BE2C (cell line): ENCODE measurements at regions not wholly inside any gene's neighbourhood (a gene's known extent, or its start where the extent isn't known, plus 50 kb on each side); places are given as distances from the start of the nearest gene placed in this dataset.

ENCODE experiments used
- DNase-seq: peaks from one replicate; pipeline ENCODE4 v3.0.0-alpha.2; 2020
- H3K27me3 ChIP-seq: fragments of 250-450 bp; sonication (Bioruptor Pico); 2 replicates; pipeline ENCODE4 v1.5.1; 2020; ENCODE audit warnings: mild to moderate bottlenecking
- H3K36me3 ChIP-seq: fragments of 250-450 bp; sonication (Bioruptor Pico); 2 replicates; pipeline ENCODE4 v1.5.1; 2020; ENCODE audit warnings: mild to moderate bottlenecking
- H3K4me1 ChIP-seq: fragments of 250-450 bp; sonication (Bioruptor Pico); 2 replicates; pipeline ENCODE4 v1.5.1; 2020
- H3K4me3 ChIP-seq: 2 replicates; pipeline ENCODE4 v1.5.1; 2011; ENCODE audit warnings: low read depth, low read length
- H3K9me3 ChIP-seq: fragments of 250-450 bp; sonication (Bioruptor Pico); 2 replicates; pipeline ENCODE4 v1.5.1; 2020
- CTCF ChIP-seq: IDR thresholded peaks from 2 replicates; pipeline ENCODE4 v1.5.1; 2012; ENCODE audit warnings: mild to moderate bottlenecking, low read depth, low read length

- Histone ChIP-seq H3K9me3 (no peaks in the 10 kb centered on the region), H3K4me3 (no peak overlapping the region), H3K36me3 (no peaks in the 10 kb centered on the region), H3K27me3 (no peaks in the 10 kb centered on the region), H3K4me1 (no peaks in the 10 kb centered on the region)
- no peak for DNase-seq
- no peak for TF ChIP-seq CTCF
Observed at GRCh38 chr9:87187656-87188055, 240.3 kb upstream of the GAS1 start.

DNA sequence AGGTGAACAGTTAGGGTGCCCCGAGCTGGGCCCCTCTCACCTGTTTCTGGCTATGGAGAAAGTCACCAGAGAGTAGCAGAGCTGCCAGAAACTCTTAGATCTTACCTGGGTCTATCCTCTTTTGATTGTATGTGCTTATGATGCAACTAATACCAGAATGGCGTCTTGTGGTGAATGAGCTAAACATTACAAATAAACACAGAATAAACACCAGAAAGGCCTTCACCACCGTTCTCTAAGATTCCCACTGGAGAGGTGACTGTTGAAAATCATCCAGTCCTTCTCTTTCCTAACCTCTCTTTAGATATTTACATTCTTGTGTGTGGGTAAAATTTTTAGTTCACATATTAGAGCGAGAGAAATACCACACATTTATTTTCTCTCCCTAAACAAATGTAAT lies 241.7 kb upstream of the GAS1 start:
- Histone ChIP-seq H3K36me3 (no peaks in the 10 kb centered on the region), H3K27me3 (no peaks in the 10 kb centered on the region; the same call in 1 of the 2 replicates), H3K9me3 (no peaks in the 10 kb centered on the region), H3K4me3 (no peak overlapping the region), H3K4me1 (no peaks in the 10 kb centered on the region)
- DNase-seq, result no peak
- no peak for TF ChIP-seq CTCF

GRCh38 chr9:87193151-87193550 lies 245.8 kb upstream of the GAS1 start:
- no peaks in the 10 kb centered on the region for H3K9me3 ChIP-seq
- H3K27me3 ChIP-seq, result peaks cover 7% of the 10 kb centered on the region; the same call in 1 of the 2 replicates
- H3K36me3 ChIP-seq, result no peaks in the 10 kb centered on the region
- no peak overlapping the region for H3K4me3 ChIP-seq
- H3K4me1 ChIP-seq, result no peaks in the 10 kb centered on the region
- no peak for TF ChIP-seq CTCF
- no peak for DNase-seq

GRCh38 chr9:87193925-87194868 lies 246.9 kb upstream of the GAS1 start:
- Histone ChIP-seq H3K4me1 (no peaks in the 10 kb centered on the region), H3K36me3 (no peaks in the 10 kb centered on the region), H3K4me3 (no peak overlapping the region), H3K27me3 (peaks cover 16% of the 10 kb centered on the region), H3K9me3 (no peaks in the 10 kb centered on the region)
- TF ChIP-seq CTCF, result no peak
- DNase-seq, result no peak

GRCh38 chr9:87195306-87195705 lies 248.0 kb upstream of the GAS1 start:
- DNase-seq, result no peak
- H3K9me3 ChIP-seq, result no peaks in the 10 kb centered on the region
- peaks cover 23% of the 10 kb centered on the region for H3K27me3 ChIP-seq
- TF ChIP-seq CTCF, result no peak
- H3K36me3 ChIP-seq, result no peaks in the 10 kb centered on the region
- no peak overlapping the region for H3K4me3 ChIP-seq
- H3K4me1 ChIP-seq, result no peaks in the 10 kb centered on the region
